ENCODE measurements at regions not wholly inside any gene's neighbourhood (a gene's known extent, or its start where the extent isn't known, plus 50 kb on each side); places are given as distances from the start of the nearest gene placed in this dataset.

DNA sequence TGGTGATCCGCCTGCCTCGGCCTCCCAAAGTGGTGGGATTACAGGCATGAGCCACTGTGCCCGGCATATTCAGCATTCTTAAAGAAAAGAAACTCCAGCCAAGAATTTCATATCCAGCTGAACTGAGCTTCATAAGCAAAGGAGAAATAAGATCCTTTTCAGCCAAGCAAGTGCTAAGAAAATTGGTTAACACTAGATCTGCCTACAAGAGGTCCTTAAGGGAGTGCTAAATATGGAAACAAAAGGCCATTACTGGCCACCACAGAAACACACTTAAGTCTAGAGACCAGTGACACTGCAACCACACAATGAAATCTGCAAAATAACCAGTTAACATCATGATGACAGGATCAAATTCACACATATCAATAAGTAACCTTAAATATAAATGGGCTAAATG is 331.5 kb downstream of the MAN2A1 start:
- TF ChIP-seq CTCF (IDR thresholded peaks at IDR 0.05), result no peak
- TF ChIP-seq POLR2AphosphoS5 (IDR thresholded peaks at IDR 0.05), result no peak
